ENCODE measurements at regions not wholly inside any gene's neighbourhood (a gene's known extent, or its start where the extent isn't known, plus 50 kb on each side); places are given as distances from the start of the nearest gene placed in this dataset.

DNA sequence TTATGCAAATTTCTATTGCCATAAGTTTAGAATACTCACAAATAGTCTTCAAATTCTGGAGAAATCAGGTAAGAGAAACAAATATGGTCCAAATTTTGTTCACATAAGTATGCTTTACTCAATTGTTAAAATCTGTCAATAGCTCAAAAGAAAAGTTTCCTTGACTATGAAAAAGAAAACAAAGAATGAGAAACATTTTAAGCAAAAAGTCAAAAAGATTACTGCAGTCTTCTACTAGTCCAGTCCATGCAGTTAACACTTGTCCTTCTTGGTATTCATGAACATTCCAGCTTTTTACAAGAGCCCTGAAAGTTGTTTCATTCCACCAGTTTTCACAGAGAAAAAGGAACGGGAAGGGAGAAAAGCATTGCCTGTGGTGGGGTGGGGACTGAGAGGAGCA lies 54.7 kb upstream of the ZXDA start:
- intact Hi-C loops (cut with micrococcal nuclease; ENCODE audit: unreplicated experiment) = no loop called here
- in situ Hi-C loops (cut with HindIII; ENCODE audit: low pct_unique_long_range_greater_than_20kb, low sequenced_read_pairs) = no loop called here
- DNase-seq (ENCODE audit: low read depth, low spot score) (no peak), ATAC-seq (no peak)
- Histone ChIP-seq H3K4me1 (ENCODE audit: control insufficient read depth, insufficient read depth, low read length) (no peaks in the 10 kb centered on the region), H3K9me3 (ENCODE audit: control insufficient read depth, insufficient read depth, low read depth, low read length) (no peaks in the 10 kb centered on the region), H3K36me3 (ENCODE audit: control insufficient read depth, insufficient read depth, low read length) (no peaks in the 10 kb centered on the region), H3K27me3 (ENCODE audit: control insufficient read depth, insufficient read depth, low read length) (no peaks in the 10 kb centered on the region), H3K4me3 (ENCODE audit: low read depth in 2 of 2, low read length in 2 of 2) (no peak overlapping the region), H3K27ac (ENCODE audit: low read length) (no peak overlapping the region)
- no TSS peak for BruUV-seq (replicated peaks)
- TF ChIP-seq, protein P1, sequence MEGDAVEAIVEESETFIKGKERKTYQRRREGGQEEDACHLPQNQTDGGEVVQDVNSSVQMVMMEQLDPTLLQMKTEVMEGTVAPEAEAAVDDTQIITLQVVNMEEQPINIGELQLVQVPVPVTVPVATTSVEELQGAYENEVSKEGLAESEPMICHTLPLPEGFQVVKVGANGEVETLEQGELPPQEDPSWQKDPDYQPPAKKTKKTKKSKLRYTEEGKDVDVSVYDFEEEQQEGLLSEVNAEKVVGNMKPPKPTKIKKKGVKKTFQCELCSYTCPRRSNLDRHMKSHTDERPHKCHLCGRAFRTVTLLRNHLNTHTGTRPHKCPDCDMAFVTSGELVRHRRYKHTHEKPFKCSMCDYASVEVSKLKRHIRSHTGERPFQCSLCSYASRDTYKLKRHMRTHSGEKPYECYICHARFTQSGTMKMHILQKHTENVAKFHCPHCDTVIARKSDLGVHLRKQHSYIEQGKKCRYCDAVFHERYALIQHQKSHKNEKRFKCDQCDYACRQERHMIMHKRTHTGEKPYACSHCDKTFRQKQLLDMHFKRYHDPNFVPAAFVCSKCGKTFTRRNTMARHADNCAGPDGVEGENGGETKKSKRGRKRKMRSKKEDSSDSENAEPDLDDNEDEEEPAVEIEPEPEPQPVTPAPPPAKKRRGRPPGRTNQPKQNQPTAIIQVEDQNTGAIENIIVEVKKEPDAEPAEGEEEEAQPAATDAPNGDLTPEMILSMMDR (IDR thresholded peaks at IDR 0.05) = no peak
- TF ChIP-seq, protein P2, sequence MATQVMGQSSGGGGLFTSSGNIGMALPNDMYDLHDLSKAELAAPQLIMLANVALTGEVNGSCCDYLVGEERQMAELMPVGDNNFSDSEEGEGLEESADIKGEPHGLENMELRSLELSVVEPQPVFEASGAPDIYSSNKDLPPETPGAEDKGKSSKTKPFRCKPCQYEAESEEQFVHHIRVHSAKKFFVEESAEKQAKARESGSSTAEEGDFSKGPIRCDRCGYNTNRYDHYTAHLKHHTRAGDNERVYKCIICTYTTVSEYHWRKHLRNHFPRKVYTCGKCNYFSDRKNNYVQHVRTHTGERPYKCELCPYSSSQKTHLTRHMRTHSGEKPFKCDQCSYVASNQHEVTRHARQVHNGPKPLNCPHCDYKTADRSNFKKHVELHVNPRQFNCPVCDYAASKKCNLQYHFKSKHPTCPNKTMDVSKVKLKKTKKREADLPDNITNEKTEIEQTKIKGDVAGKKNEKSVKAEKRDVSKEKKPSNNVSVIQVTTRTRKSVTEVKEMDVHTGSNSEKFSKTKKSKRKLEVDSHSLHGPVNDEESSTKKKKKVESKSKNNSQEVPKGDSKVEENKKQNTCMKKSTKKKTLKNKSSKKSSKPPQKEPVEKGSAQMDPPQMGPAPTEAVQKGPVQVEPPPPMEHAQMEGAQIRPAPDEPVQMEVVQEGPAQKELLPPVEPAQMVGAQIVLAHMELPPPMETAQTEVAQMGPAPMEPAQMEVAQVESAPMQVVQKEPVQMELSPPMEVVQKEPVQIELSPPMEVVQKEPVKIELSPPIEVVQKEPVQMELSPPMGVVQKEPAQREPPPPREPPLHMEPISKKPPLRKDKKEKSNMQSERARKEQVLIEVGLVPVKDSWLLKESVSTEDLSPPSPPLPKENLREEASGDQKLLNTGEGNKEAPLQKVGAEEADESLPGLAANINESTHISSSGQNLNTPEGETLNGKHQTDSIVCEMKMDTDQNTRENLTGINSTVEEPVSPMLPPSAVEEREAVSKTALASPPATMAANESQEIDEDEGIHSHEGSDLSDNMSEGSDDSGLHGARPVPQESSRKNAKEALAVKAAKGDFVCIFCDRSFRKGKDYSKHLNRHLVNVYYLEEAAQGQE (IDR thresholded peaks at IDR 0.05; ENCODE audit: insufficient read depth in 1 of 2, low read depth in 2 of 2, low read length in 1 of 2) = no peak
- no peak for TF ChIP-seq POLR2AphosphoS5 (IDR thresholded peaks at IDR 0.05; ENCODE audit: low read depth, low read length)
- no peak for TF ChIP-seq TCF7L2 (IDR thresholded peaks at IDR 0.05; ENCODE audit: low read depth, low read length)
- TF ChIP-seq SIN3A (IDR thresholded peaks at IDR 0.05; ENCODE audit: borderline replicate concordance, insufficient read depth, low read depth, low read length) = no peak
- ChIA-PET CTCF (no interaction called here), POLR2A (no interaction called here)

Measured in Panc1 (cell line).